ENCODE measurements at regions not wholly inside any gene's neighbourhood (a gene's known extent, or its start where the extent isn't known, plus 50 kb on each side); places are given as distances from the start of the nearest gene placed in this dataset.
"Not testable (repeated sequence)": the region's sequence is repeated elsewhere in the genome, so short reads cannot be mapped to it uniquely, and the experiment has no call there.

DNA sequence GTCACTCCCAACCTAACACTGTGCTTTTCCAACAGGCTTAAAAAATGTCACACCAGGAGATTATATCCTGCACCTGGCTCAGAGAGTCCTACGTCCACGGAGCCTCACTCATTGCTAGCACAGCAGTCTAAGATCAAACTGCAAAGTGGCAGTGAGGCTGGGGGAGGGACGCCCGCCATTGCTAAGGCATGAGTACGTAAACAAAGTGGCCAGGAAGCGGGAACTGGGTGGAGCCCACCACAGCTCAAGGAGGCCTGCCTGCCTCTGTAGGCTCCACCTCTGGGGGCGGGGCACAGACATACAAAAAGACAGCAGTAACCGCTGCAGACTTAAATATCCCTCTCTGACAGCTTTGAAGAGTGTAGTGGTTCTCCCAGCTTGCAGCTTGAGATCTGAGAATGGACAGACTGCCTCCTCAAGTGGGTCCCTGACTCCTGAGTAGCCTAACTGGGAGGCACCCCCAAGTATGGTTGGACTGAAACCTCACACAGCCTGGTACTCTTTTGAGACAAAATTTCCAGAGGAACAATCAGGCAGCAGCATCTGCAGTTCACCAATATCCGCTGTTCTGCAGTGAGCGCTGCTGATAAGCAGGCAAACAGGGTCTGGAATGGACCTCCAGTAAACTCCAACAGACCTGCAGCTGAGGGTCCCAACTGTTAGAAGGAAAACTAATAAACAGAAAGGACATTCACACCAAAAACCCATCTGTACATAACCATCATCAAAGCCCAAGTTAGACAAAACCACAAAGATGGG, 2986.4 kb upstream of the OR11H1 start:
- ATAC-seq; H3K27me3 ChIP-seq; H3K4me3 ChIP-seq; H3K36me3 ChIP-seq; intact Hi-C loops (cut with DNase I); H3K27ac ChIP-seq; H3K4me1 ChIP-seq: not testable (repeated sequence)
- peak in 1 of 2 donors; percentile 3 for DNase-seq
- 49 to 52% methylated on average over 8 to 10 of the region's 10 CpGs for WGBS, 2 donors
- peaks cover 0 to 14% (median 0%) of the 10 kb centered on the region in 11 donors for H3K9me3 ChIP-seq

DNA sequence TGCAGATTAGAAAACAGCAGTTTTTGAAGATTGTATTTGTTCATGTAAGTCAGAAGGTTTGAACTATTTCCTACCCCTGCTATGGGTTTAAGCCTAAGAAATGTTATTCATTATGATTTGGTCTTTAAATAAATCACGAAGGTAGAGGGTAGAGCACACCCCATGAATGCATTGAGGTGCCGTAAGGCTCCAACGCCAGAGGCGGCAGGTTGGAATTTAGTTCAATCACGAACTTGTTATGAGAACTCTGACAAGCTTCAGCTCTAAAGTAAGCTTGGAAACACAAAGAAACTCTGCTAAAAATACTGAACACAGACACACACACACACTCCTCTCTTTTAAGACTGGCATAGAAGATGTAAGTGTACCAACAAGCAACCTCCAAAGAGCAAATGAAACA, 2974.6 kb upstream of the OR11H1 start:
- intact Hi-C loops (cut with DNase I); H3K36me3 ChIP-seq; H3K9me3 ChIP-seq; H3K4me3 ChIP-seq; DNase-seq; ATAC-seq; H3K27me3 ChIP-seq; H3K4me1 ChIP-seq; H3K27ac ChIP-seq: not testable (repeated sequence)
- WGBS, 2 donors = 64 to 65% methylated on average over 5 of the region's 5 CpGs

DNA sequence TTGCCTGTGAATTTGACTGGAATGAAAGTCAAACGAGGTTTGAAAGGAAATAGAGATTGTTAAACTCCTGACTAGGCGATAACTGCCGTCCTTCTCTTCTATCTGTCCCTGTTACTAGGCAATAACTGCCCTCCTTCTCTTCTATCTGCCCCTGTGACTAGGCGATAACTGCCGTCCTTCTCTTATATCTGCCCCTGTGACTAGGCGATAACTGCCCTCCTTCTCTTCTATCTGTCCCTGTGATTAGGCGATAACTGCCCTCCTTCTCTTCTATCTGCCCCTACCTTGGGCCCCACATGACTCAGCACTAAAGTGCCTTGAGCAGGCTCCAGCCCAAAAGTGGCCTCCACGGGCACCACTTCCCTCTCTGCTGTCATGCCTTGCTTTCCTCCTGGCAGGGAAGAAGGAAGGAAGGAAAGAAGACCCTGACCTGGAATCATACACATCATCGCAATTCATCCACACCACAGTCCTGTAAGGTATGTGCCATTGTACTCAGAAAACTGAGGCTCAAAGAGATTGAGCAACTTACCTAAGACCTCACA, 2973.3 kb upstream of the OR11H1 start:
- ATAC-seq; H3K27me3 ChIP-seq; intact Hi-C loops (cut with DNase I); H3K4me1 ChIP-seq; DNase-seq; H3K36me3 ChIP-seq; H3K9me3 ChIP-seq; H3K4me3 ChIP-seq; H3K27ac ChIP-seq: not testable (repeated sequence)
- 67 to 74% methylated on average over 5 to 6 of the region's 9 CpGs for WGBS, 2 donors

DNA sequence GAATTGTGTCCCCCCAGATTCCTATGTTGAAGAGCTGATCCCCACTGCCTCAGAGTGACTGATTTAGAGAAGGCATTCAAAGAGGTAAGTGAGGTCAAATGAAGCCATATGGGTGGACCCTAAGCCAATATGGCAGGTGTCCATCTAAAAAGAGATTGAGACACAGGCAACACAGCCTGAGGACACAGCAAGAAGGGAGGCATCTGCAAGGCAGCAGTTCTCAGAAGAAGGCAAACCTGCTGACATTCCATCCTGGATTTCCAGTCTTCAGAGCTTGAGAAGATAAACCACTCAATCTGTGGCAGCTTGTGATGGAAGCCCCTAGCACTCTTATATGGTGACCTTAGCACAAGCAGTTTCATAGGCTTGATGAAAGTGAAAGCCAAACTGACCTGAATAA, 2956.5 kb upstream of the OR11H1 start:
- ATAC-seq; H3K36me3 ChIP-seq; H3K9me3 ChIP-seq; H3K4me3 ChIP-seq; intact Hi-C loops (cut with DNase I); H3K27ac ChIP-seq; H3K27me3 ChIP-seq; H3K4me1 ChIP-seq; DNase-seq: not testable (repeated sequence)

DNA sequence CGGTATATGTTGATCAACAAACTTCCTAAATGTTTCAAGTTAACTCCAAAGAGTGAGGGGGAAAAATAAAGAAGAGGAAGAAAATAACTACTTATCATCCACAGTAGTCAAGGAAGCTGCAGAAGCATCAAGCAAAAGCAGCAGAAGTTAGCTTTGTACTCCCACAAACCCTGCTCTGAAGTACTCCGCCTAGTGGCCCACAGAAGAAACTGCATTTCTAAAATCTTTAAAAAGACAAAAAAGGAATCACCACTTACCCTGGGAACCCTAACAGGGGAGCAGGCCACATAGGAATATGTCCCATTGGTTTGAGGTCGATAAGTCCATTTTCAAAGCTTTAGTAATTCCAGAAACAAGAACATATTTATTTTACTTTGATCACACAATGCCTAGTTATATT, 2948.3 kb upstream of the OR11H1 start:
- H3K27me3 ChIP-seq; ATAC-seq; intact Hi-C loops (cut with DNase I); H3K27ac ChIP-seq; H3K4me3 ChIP-seq; DNase-seq; H3K36me3 ChIP-seq; H3K4me1 ChIP-seq: not testable (repeated sequence)
- TF ChIP-seq, protein P1, sequence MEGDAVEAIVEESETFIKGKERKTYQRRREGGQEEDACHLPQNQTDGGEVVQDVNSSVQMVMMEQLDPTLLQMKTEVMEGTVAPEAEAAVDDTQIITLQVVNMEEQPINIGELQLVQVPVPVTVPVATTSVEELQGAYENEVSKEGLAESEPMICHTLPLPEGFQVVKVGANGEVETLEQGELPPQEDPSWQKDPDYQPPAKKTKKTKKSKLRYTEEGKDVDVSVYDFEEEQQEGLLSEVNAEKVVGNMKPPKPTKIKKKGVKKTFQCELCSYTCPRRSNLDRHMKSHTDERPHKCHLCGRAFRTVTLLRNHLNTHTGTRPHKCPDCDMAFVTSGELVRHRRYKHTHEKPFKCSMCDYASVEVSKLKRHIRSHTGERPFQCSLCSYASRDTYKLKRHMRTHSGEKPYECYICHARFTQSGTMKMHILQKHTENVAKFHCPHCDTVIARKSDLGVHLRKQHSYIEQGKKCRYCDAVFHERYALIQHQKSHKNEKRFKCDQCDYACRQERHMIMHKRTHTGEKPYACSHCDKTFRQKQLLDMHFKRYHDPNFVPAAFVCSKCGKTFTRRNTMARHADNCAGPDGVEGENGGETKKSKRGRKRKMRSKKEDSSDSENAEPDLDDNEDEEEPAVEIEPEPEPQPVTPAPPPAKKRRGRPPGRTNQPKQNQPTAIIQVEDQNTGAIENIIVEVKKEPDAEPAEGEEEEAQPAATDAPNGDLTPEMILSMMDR (IDR thresholded peaks at IDR 0.05) = peak in 6 of 9 donors; percentile 8 to 26 (median 18)
- peaks cover 0 to 12% (median 0%) of the 10 kb centered on the region in 11 donors for H3K9me3 ChIP-seq
- 6 to 10% methylated on average over 2 of the region's 3 CpGs for WGBS, 2 donors

DNA sequence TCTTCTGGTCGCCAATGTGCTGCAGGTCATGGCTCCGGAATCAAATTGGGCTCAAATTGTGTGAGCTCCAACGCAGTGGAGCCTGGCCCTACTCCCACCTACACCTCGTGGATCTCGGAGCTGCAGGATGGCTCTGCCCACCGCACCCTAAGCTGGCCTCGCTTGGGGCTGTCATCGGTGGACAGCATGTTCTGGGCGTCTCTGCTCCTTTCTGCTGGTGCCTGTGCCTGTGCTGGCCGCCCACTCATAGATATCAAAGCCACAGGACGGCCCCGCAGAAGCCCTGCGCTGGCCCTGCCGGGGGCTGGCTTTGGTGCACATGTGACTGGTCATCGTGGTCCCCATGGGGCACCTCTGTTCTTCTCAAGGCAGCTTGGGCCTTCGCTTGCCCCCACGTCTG, 2943.5 kb upstream of the OR11H1 start:
- ATAC-seq; DNase-seq; H3K4me1 ChIP-seq; H3K27me3 ChIP-seq; H3K27ac ChIP-seq; H3K36me3 ChIP-seq; intact Hi-C loops (cut with DNase I); H3K4me3 ChIP-seq: not testable (repeated sequence)
- peaks cover 0 to 22% (median 6%) of the 10 kb centered on the region in 11 donors for H3K9me3 ChIP-seq
- WGBS, 2 donors = 58 to 59% methylated on average over 16 to 17 of the region's 17 CpGs

DNA sequence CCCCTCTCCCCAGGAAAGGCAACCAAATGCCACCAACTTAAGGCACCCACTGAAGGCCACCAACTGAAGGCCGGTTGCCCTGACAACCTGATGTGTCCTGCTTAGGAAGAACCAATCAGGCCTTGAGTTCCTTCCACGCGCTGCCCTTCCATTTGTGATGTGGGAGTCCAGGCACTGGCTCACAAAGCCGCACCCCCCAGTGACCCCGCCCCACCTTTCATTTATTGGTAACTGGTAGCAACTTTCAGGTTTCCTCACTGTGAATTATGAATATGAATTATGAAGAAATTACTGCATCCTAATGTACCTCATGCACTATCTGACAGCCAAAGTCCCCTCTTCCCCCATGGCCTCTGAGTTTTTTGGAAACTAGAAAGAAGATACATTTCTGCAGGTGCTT, 2943.1 kb upstream of the OR11H1 start:
- H3K9me3 ChIP-seq = peaks cover 0 to 26% (median 6%) of the 10 kb centered on the region in 11 donors
- H3K27me3 ChIP-seq; H3K4me1 ChIP-seq; ATAC-seq; H3K36me3 ChIP-seq; H3K4me3 ChIP-seq; DNase-seq; H3K27ac ChIP-seq; intact Hi-C loops (cut with DNase I): not testable (repeated sequence)
- WGBS, 2 donors = 69 to 76% methylated on average over 5 of the region's 5 CpGs

DNA sequence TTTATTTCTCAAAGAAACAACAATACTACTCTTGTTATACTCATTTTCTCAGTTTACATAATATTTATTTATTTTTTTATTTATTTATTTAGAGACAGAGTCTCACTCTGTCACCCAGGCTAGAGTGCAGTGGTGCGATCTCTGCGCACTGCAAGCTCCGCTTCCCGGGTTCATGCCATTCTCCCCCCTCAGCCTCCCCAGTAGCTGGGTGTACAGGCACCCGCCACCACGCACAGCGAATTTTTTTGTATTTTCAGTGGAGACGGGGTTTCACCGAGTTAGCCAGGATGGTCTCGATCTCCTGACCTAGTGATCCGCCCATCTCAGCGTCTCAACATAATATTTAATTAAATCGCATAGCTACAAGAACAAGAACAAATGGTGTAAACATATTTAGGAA, 2932.3 kb upstream of the OR11H1 start:
- H3K27me3 ChIP-seq; H3K4me3 ChIP-seq; DNase-seq; ATAC-seq; H3K4me1 ChIP-seq; H3K27ac ChIP-seq; H3K36me3 ChIP-seq; intact Hi-C loops (cut with DNase I): not testable (repeated sequence)
- H3K9me3 ChIP-seq = peaks cover 0 to 76% (median 25%) of the 10 kb centered on the region in 11 donors
- WGBS, 2 donors = 72 to 73% methylated on average over 13 of the region's 13 CpGs

DNA sequence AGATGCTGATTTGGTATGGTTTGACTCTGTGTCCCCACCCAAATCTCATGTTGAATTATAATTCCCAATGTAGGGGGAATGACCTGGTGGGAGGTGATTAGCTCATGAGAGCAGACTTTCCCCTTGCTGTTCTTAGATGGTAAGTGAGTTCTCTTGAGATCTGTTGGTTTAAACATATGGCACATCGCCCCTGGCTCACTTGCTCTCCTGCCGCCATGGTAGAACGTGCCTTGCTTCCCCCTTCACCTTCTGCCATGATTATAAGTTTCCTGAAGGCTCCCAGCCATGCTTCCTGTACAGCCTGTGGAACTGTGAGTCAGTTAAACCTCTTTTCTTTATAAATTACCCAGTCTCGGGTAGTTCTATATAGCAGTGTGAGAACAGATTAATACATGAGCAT, 2930.2 kb upstream of the OR11H1 start:
- H3K4me3 ChIP-seq; H3K27me3 ChIP-seq; H3K36me3 ChIP-seq; H3K27ac ChIP-seq; intact Hi-C loops (cut with DNase I); H3K4me1 ChIP-seq; ATAC-seq; DNase-seq: not testable (repeated sequence)
- 68 to 73% methylated on average over 4 of the region's 4 CpGs for WGBS, 2 donors
- peaks cover 0 to 75% (median 14%) of the 10 kb centered on the region in 11 donors for H3K9me3 ChIP-seq

DNA sequence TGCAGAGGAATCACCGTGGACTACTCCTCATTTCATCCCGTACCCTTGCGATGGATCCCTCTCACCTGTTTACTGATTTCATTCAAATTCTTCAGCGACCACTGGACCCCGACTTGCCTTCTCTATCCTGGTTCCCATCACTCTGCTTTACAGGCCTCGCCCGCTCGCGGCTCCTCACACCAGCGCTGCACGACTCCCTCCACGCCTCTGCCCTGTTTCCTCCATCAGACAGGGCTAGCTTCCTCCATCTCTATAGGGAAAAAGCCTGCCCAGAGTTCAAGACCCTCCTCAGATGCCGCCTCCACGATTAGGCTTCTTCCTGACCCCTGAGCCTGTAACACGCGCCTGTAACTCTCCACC, 2926.5 kb upstream of the OR11H1 start:
- 65 to 72% methylated on average over 16 of the region's 16 CpGs for WGBS, 2 donors
- ATAC-seq; DNase-seq; intact Hi-C loops (cut with DNase I); H3K27ac ChIP-seq; H3K4me1 ChIP-seq; H3K27me3 ChIP-seq; H3K36me3 ChIP-seq: not testable (repeated sequence)
- Histone ChIP-seq H3K9me3 (peaks cover 0 to 73% (median 13%) of the 10 kb centered on the region in 11 donors), H3K4me3 (peak overlapping the region in 1 of 10 donors; percentile 30)

All from heart right ventricle (tissue), 16 donors.